Keratinocyte (primary cell): ENCODE measurements at regions not wholly inside any gene's neighbourhood (a gene's known extent, or its start where the extent isn't known, plus 50 kb on each side); places are given as distances from the start of the nearest gene placed in this dataset.

Experiments used
- DNase-seq: peaks from one replicate; pipeline ENCODE4 v3.0.0-alpha.2; 2011; ENCODE audit warnings: low read depth, missing footprints, low spot score
- FAIRE-seq: peaks from 2 replicates; lab custom pipeline; 2011; peaks lifted over from hg19 to GRCh38; lab: Jason Lieb, UNC
- H2AFZ ChIP-seq: 2 replicates; pipeline ENCODE4 v1.6.0; 2012; ENCODE audit warnings: low read length, control low read depth, inconsistent platforms; ENCODE audit not compliant: control insufficient read depth
- H3K27ac ChIP-seq: 2 replicates; pipeline ENCODE4 v1.5.1; 2011; ENCODE audit warnings: low read length; ENCODE audit not compliant: control insufficient read depth, insufficient read depth
- H3K27me3 ChIP-seq: 3 replicates; pipeline ENCODE4 v1.6.0; 2011; ENCODE audit warnings: low read length; ENCODE audit not compliant: control insufficient read depth, insufficient read depth; ENCODE audit errors: extremely low read depth
- H3K36me3 ChIP-seq, 2 experiments: 2 replicates in 1 of 2; 3 replicates in 1 of 2; pipeline ENCODE4 v1.5.1; 2011; ENCODE audit warnings: low read length in 2 of 2, mild to moderate bottlenecking in 1 of 2; ENCODE audit not compliant: control insufficient read depth in 2 of 2, insufficient read depth in 2 of 2; ENCODE audit errors: extremely low read depth in 1 of 2
- H3K4me1 ChIP-seq: 3 replicates; pipeline ENCODE4 v1.5.1; 2011; ENCODE audit warnings: low read length; ENCODE audit not compliant: control insufficient read depth, insufficient read depth; ENCODE audit errors: extremely low read depth
- H3K4me2 ChIP-seq: 3 replicates; pipeline ENCODE4 v1.6.0; 2011; ENCODE audit warnings: low read depth, low read length; ENCODE audit not compliant: control insufficient read depth, insufficient read depth; ENCODE audit errors: extremely low read depth
- H3K4me3 ChIP-seq, 3 experiments: fragments of 200-600 bp in 1 of 3; sonication (generic) in 1 of 3; 2 replicates in 2 of 3; 3 replicates in 1 of 3; pipeline ENCODE4 v1.5.1; 2011 to 2016; ENCODE audit warnings: low read length in 3 of 3, mild to moderate bottlenecking in 3 of 3, control low read depth in 2 of 3, inconsistent platforms in 1 of 3, low read depth in 1 of 3, mixed read lengths in 1 of 3, mixed run types in 1 of 3, moderate library complexity in 1 of 3; ENCODE audit not compliant: control insufficient read depth in 2 of 3, insufficient read depth in 2 of 3; ENCODE audit errors: extremely low read depth in 1 of 3
- H3K79me2 ChIP-seq: 2 replicates; pipeline ENCODE4 v1.6.0; 2012; ENCODE audit warnings: low read length; ENCODE audit not compliant: control insufficient read depth, insufficient read depth
- H3K9ac ChIP-seq: 3 replicates; pipeline ENCODE4 v1.6.0; 2011; ENCODE audit warnings: low read length; ENCODE audit not compliant: control insufficient read depth, insufficient read depth; ENCODE audit errors: extremely low read depth
- H3K9me1 ChIP-seq: 3 replicates; pipeline ENCODE4 v1.6.0; 2011; ENCODE audit warnings: low read length; ENCODE audit not compliant: control insufficient read depth, insufficient read depth; ENCODE audit errors: extremely low read depth
- H3K9me3 ChIP-seq: 2 replicates; pipeline ENCODE4 v1.5.1; 2012; ENCODE audit warnings: low read depth, low read length; ENCODE audit not compliant: control insufficient read depth
- H4K20me1 ChIP-seq: 3 replicates; pipeline ENCODE4 v1.6.0; 2011; ENCODE audit warnings: low read length; ENCODE audit not compliant: control insufficient read depth, insufficient read depth; ENCODE audit errors: extremely low read depth
- CTCF ChIP-seq, 3 experiments: IDR thresholded peaks in 1 of 3; conservative IDR thresholded peaks in 1 of 3; optimal IDR thresholded peaks in 1 of 3; 2 replicates in 2 of 3; 3 replicates in 1 of 3; pipeline versions ENCODE3 to v1.5.1; 2011; ENCODE audit warnings: low read length in 3 of 3, mild to moderate bottlenecking in 3 of 3, moderate library complexity in 2 of 3, control low read depth in 1 of 3, inconsistent platforms in 1 of 3; ENCODE audit not compliant: insufficient read depth in 2 of 3; ENCODE audit errors: extremely low read depth in 1 of 3
- EZH2 ChIP-seq: IDR thresholded peaks from one replicate; pipeline ENCODE4 v1.6.1; 2012; ENCODE audit warnings: inconsistent platforms, mild to moderate bottlenecking, low read length, moderate library complexity
- dilution Hi-C: fragments of 300-500 bp; cut with MboI; formaldehyde crosslinking; loops from one replicate; pipeline ENCODE4 v1.7.0; 2020; ENCODE audit warnings: low sequenced_read_pairs; ENCODE audit not compliant: extremely low pct_ligation_motif_present

- Histone ChIP-seq H3K27ac (no peak overlapping the region), H3K36me3 (no peaks in the 10 kb centered on the region), H3K4me3 (no peak overlapping the region), H3K4me1 (peaks cover 10% of the 10 kb centered on the region), H3K9ac (no peak overlapping the region), H3K79me2 (no peaks in the 10 kb centered on the region), H4K20me1 (no peaks in the 10 kb centered on the region), H3K9me1 (no peaks in the 10 kb centered on the region), H3K27me3 (no peaks in the 10 kb centered on the region), H2AFZ (no peak overlapping the region), H3K4me2 (no peak overlapping the region), H3K9me3 (no peaks in the 10 kb centered on the region)
- dilution Hi-C loops = no loop called here
- FAIRE-seq = no peak
- TF ChIP-seq EZH2 (no peak), CTCF (optimal IDR thresholded peaks at IDR 0.05 in 1 of 3, IDR thresholded peaks at IDR 0.05 in 1 of 3, conservative IDR thresholded peaks at IDR 0.05 in 1 of 3; ENCODE audit: extremely low read depth in 1 of 3, insufficient read depth in 2 of 3, low read length in 3 of 3) (no peak)
- no peak for DNase-seq
Measured at GRCh38 chr6:16056263-16056870, 72.5 kb upstream of the MYLIP start.

GRCh38 chr6:16055852-16056251 lies 73.0 kb upstream of the MYLIP start:
- Histone ChIP-seq H3K36me3 (no peaks in the 10 kb centered on the region), H3K9ac (no peak overlapping the region), H2AFZ (no peak overlapping the region), H3K9me1 (no peaks in the 10 kb centered on the region), H3K4me3 (no peak overlapping the region), H3K79me2 (no peaks in the 10 kb centered on the region), H3K9me3 (no peaks in the 10 kb centered on the region), H4K20me1 (no peaks in the 10 kb centered on the region), H3K27me3 (no peaks in the 10 kb centered on the region), H3K4me2 (no peak overlapping the region), H3K4me1 (peaks cover 10% of the 10 kb centered on the region), H3K27ac (no peak overlapping the region)
- TF ChIP-seq CTCF (optimal IDR thresholded peaks at IDR 0.05 in 1 of 3, IDR thresholded peaks at IDR 0.05 in 1 of 3, conservative IDR thresholded peaks at IDR 0.05 in 1 of 3; ENCODE audit: extremely low read depth in 1 of 3, insufficient read depth in 2 of 3, low read length in 3 of 3) (no peak), EZH2 (no peak)
- dilution Hi-C loops = no loop called here
- DNase-seq = no peak
- FAIRE-seq = no peak
